CD4-positive, alpha-beta T cell treated with Interleukin-1 beta for 1 hour (primary cell): ENCODE measurements at regions not wholly inside any gene's neighbourhood (a gene's known extent, or its start where the extent isn't known, plus 50 kb on each side); places are given as distances from the start of the nearest gene placed in this dataset.

ENCODE experiments used
- DNase-seq, 2 donors: peaks; one replicate each; pipeline ENCODE4 v3.0.0-alpha.2; 2020 to 2022

- DNase-seq: no peak
Observed at GRCh38 chr1:195999022-195999421, 609.2 kb downstream of the KCNT2 start.

- DNase-seq: no peak
Observed at GRCh38 chr1:195981448-195982139, 626.6 kb downstream of the KCNT2 start.

GRCh38 chr1:195979646-195980045, 628.6 kb downstream of the KCNT2 start:
- no peak for DNase-seq

- DNase-seq: no peak
Observed at GRCh38 chr1:195973311-195973904, 634.8 kb downstream of the KCNT2 start.

- no peak for DNase-seq
Observed at GRCh38 chr1:195971589-195971988, 636.7 kb downstream of the KCNT2 start.

- DNase-seq: no peak
Observed at GRCh38 chr1:195970209-195970608, 638.0 kb downstream of the KCNT2 start.

- DNase-seq: no peak
Observed at GRCh38 chr1:195965475-195965874, 642.8 kb downstream of the KCNT2 start.

GRCh38 chr1:195965036-195965435, 643.2 kb downstream of the KCNT2 start:
- DNase-seq: no peak

GRCh38 chr1:195964516-195964915, 643.7 kb downstream of the KCNT2 start:
- no peak for DNase-seq

GRCh38 chr1:195962051-195962450, 646.2 kb downstream of the KCNT2 start:
- no peak for DNase-seq

- no peak for DNase-seq
Observed at GRCh38 chr1:195960580-195960979, 647.7 kb downstream of the KCNT2 start.

- DNase-seq: no peak
Observed at GRCh38 chr1:195958131-195958530, 650.1 kb downstream of the KCNT2 start.

- DNase-seq: no peak
Observed at GRCh38 chr1:195956845-195957244, 651.4 kb downstream of the KCNT2 start.

GRCh38 chr1:195954848-195955247, 653.4 kb downstream of the KCNT2 start:
- no peak for DNase-seq

- no peak for DNase-seq
Observed at GRCh38 chr1:195951313-195951712, 656.9 kb downstream of the KCNT2 start.

GRCh38 chr1:195948123-195948895, 659.9 kb downstream of the KCNT2 start:
- DNase-seq: no peak

GRCh38 chr1:195946500-195946899, 661.7 kb downstream of the KCNT2 start:
- no peak for DNase-seq

GRCh38 chr1:195941795-195942194, 666.4 kb downstream of the KCNT2 start:
- DNase-seq: no peak

- no peak for DNase-seq
Observed at GRCh38 chr1:195941314-195941713, 666.9 kb downstream of the KCNT2 start.

GRCh38 chr1:195939844-195940243, 668.4 kb downstream of the KCNT2 start:
- DNase-seq: no peak

- no peak for DNase-seq
Observed at GRCh38 chr1:195934817-195935553, 673.3 kb downstream of the KCNT2 start.

- no peak for DNase-seq
Observed at GRCh38 chr1:195933835-195934234, 674.4 kb downstream of the KCNT2 start.

- no peak for DNase-seq
Observed at GRCh38 chr1:195915826-195916225, 692.4 kb downstream of the KCNT2 start.
